ENCODE measurements at regions not wholly inside any gene's neighbourhood (a gene's known extent, or its start where the extent isn't known, plus 50 kb on each side); places are given as distances from the start of the nearest gene placed in this dataset.

DNA sequence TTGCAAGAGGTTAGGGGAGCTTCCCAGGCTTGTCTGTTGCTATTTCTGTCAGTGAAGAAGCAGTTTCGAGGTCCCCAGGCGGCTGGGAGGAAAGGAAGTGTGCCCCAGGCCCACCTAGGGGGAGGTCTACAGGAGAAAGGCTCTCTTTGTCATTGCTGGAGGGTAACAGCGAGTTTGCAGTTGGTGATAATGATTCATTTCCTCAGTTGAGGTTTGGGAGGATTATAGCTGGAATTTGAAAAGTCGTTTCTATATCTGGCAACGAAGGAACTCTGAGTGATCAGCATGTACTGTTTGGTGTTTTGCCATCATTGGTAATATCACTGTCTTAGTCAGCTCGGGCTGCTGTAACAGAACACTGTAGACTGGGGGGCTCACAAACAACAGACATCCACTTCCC lies 65.5 kb upstream of the UBE3A start:
- DNase-seq (ENCODE audit: low read depth): no peak

DNA sequence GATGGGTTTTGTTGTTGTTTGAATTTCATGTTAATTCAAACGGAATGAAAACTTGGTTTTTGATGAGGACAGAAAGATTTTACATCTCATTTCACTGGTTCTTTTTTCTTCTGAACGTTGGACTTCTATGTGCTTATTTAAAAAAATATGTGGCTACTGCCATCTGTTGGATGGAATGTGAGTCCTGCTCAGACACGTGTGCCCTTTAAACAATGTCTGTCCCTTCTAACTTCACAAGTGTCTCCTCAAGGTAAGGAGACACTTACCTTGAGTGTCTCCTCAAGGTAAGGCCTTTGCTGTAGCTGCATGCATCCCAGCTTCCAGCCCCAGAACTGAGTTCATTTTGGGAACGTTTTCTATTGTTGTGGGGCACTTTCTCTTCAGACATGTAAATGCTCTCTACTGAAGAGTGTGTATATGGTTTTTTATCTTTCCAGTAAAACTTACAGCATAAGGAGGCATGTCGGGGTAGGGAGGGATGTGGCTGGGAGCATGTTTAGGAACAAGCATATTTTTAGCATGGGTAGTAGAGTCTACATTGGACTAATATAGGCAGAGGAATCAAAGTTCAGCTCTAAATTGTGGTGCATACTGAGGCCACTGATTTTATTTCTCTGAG lies 63.1 kb upstream of the UBE3A start:
- DNase-seq (ENCODE audit: low read depth): no peak

DNA sequence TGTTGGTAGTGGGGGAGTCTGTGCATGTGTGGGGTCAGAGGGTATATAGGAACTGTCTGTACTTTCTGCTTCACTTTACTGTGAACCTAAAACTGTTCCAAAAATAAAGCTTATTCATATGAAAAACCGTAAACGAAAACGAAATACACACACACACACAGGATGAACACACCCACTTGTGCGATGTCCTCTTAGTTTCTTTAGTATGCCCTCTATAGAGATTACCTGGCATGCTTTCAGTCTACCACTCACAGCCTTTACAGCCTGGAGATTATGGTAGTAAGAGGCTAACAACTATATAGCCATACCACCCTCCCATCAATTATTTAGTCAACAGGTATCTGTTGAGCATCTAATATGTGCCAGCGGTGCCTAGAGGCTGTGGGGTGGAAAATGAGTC lies 60.0 kb upstream of the UBE3A start:
- no peak for DNase-seq (ENCODE audit: low read depth)

DNA sequence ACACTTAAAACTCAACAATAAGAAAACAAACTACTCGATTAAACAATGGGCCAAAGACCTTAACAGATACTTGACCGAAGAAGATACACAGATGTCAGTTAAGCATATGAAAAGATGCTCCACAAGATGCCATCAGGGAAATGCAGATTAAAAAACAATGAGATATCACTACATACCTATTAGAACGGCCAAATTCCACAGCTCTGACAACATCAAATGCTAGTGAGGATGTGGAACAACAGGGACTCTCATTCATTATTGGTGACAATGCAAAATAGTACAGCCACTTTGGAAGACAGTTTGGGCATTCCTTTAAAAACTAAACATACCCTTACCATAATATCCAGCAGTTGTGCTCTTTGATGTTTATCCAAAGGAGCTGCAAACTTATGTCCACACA lies 59.1 kb upstream of the UBE3A start:
- no peak for DNase-seq (ENCODE audit: low read depth)

DNA sequence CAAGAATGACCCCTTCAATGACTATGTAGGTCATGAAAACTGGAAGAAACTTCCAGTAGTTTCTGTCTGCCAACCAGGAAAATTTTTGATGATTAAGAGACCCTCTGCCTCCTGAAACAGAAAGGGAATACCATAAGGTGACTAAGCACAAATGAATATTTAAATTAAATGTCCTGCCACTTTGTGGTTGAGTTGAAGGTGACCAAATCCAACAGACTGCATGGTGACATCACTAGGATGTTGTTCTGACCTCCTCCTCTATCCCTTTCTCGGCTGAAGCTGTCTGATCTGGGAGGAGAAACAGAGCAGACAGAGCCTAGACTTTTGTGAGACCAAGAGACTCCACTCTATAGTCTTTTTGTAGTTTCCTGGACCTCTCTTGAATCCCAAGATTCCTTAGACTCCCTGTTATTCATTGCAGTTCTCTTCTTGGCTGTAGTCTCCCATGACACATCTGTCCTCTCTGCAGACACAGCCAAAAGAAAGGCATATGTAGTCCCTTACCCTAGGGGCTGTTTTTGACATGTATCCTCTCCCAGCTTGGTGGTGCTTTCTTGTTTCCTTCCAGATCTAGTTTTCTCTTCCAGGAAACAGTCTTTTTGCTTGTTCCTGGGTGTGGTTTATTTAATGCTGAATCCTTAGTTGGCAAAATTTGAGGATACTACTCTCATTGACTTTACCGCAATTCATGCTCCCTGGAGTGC lies 55.2 kb upstream of the UBE3A start:
- DNase-seq (ENCODE audit: low read depth): no peak

DNA sequence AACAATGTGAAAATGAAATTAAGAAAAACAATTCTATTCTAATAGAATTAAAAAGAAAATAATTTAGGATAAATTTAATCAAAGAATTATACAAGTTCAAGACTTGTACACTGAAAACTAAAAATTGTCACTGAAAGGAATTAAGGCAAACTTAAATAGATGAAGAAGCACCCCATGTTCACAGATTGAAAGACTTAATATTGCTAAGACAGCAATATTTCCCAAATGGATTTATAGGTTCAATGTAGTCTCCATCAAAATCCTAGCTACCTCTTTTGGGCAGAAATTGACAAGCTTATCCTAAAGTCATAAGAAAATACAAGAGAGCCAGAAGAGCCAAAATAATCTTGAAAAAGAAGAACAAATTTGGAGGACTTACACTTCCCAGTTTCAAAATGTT lies 53.5 kb upstream of the UBE3A start:
- DNase-seq (ENCODE audit: low read depth): no peak

Data from forelimb muscle (tissue), 1 donor.